DND-41 (cell line): ENCODE measurements at regions not wholly inside any gene's neighbourhood (a gene's known extent, or its start where the extent isn't known, plus 50 kb on each side); places are given as distances from the start of the nearest gene placed in this dataset.

Experiments used
- CTCF ChIP-seq: IDR thresholded peaks from 2 replicates; pipeline ENCODE4 v1.5.1; 2012; ENCODE audit warnings: borderline replicate concordance, low read length, moderate library complexity, mild to moderate bottlenecking; ENCODE audit not compliant: poor library complexity, severe bottlenecking; ENCODE audit errors: extremely low read depth
- EZH2 ChIP-seq: IDR thresholded peaks from 3 replicates; pipeline ENCODE4 v1.6.1; 2012; ENCODE audit warnings: borderline replicate concordance, low read depth, mild to moderate bottlenecking, moderate library complexity, low read length, inconsistent platforms; ENCODE audit not compliant: severe bottlenecking

GRCh38 chr7:54416678-54417077, 125.5 kb upstream of the VSTM2A start:
- TF ChIP-seq CTCF, result no peak
- no peak for TF ChIP-seq EZH2
